ENCODE measurements at regions not wholly inside any gene's neighbourhood (a gene's known extent, or its start where the extent isn't known, plus 50 kb on each side); places are given as distances from the start of the nearest gene placed in this dataset.

DNA sequence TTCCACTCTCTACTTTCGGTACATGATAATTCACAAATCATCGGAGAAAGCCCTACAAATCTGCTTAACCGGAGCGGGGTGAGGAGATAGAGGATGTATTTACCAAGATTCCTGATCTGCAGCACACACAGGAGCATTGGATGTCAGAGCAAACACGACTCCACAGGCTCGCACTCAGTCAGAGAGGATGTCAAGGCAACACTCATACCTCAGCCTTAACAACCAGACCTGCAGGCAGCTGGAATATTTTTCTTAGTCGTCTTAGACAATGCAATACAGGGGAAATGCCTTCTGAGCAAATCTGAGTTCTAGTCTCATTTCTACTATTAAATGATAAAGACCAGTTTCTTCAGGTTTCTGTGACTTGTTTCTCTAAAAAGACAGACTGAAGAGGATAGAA lies 159.3 kb upstream of the CPNE8 start:
- no peak overlapping the region for H3K4me3 ChIP-seq (ENCODE audit: control insufficient read depth, low read depth, low read length)
- DNase-seq (ENCODE audit: low read depth), result no peak
- TF ChIP-seq, protein P1, sequence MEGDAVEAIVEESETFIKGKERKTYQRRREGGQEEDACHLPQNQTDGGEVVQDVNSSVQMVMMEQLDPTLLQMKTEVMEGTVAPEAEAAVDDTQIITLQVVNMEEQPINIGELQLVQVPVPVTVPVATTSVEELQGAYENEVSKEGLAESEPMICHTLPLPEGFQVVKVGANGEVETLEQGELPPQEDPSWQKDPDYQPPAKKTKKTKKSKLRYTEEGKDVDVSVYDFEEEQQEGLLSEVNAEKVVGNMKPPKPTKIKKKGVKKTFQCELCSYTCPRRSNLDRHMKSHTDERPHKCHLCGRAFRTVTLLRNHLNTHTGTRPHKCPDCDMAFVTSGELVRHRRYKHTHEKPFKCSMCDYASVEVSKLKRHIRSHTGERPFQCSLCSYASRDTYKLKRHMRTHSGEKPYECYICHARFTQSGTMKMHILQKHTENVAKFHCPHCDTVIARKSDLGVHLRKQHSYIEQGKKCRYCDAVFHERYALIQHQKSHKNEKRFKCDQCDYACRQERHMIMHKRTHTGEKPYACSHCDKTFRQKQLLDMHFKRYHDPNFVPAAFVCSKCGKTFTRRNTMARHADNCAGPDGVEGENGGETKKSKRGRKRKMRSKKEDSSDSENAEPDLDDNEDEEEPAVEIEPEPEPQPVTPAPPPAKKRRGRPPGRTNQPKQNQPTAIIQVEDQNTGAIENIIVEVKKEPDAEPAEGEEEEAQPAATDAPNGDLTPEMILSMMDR (conservative IDR thresholded peaks at IDR 0.05; ENCODE audit: control insufficient read depth, insufficient read depth, low read depth, low read length), result no peak

DNA sequence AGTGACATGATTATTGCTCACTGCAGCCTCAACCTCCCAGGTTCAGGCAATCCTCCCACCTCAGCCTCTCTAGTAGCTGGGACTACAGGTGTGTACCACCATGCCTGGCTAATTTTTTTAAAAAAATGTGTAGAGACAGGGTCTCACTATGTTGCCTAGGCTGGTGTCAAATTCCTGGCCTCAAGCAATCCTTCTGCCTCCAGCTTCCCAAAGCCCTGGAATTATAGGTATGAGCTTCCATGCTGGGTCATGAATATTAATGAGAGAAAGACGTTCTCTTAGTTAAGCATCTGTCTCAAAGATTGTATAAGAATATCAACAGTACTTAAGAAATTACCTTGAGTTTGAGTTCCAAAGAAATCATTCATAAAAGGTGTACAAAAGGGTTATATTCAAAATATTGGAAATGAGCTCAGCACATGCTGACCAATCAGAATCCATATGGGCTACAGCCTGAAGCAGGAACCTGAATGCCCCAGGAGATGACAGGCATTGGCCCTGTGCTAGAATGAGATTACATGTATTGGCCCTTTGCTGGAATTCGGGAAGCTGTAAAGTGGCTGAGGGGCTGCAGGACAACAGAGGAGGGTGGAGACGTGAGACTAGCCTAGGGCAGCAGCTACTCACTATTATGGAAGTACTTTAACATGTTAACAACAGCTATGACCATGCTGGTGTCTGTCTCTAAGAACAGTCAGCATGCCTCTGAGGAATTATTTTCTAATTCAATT lies 157.0 kb upstream of the CPNE8 start:
- no peak for DNase-seq (ENCODE audit: low read depth)

DNA sequence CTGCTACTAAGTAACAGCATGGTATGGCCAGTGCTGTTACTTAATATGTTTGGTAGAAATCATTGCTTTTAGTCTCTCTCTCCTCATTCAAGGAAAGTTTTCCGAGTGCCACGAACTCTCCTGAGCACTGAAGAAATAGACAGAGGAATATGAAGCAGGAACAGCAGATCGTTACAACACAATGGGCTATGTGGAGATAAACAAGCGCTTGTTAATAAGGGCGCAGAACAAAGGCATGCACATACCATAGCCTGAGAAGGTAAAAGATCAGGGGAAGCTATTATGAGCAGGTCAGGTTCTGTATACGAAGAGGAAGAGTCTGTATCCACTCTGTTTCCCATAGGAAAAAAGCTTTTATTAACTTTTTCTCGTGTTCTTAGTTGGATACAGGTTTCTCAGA lies 156.2 kb upstream of the CPNE8 start:
- TF ChIP-seq, protein P1 (conservative IDR thresholded peaks at IDR 0.05; ENCODE audit: control insufficient read depth, insufficient read depth, low read depth, low read length), result no peak
- no peak for DNase-seq (ENCODE audit: low read depth)
- H3K4me3 ChIP-seq (ENCODE audit: control insufficient read depth, low read depth, low read length), result no peak overlapping the region

More for the DNA sequence above, 157.0 kb upstream of the CPNE8 start:
- H3K4me3 ChIP-seq (ENCODE audit: control insufficient read depth, low read depth, low read length), result no peak overlapping the region
- TF ChIP-seq, protein P1 (conservative IDR thresholded peaks at IDR 0.05; ENCODE audit: control insufficient read depth, insufficient read depth, low read depth, low read length), result no peak

DNA sequence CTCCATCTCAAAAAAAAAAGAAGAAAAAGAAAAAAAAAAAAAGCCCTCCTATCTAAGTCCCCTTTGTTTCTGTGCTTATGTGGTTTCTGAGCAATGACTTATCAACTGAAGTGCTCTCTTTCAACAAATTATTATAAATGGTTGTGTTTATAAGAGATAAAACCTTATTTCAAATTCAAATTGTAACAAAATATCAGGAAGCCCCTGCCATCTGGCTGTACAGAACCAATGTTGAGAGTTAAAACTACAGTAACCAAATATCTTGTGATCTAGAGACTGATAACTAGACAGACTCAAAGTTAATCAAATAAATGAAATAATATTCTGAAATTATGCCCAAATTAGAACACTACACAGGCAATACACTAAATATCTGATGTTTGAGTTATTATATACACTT lies 143.0 kb upstream of the CPNE8 start:
- no peak for DNase-seq (ENCODE audit: low read depth)
- no peak overlapping the region for H3K4me3 ChIP-seq (ENCODE audit: control insufficient read depth, low read depth, low read length)
- TF ChIP-seq, protein P1 (conservative IDR thresholded peaks at IDR 0.05; ENCODE audit: control insufficient read depth, insufficient read depth, low read depth, low read length), result no peak

DNA sequence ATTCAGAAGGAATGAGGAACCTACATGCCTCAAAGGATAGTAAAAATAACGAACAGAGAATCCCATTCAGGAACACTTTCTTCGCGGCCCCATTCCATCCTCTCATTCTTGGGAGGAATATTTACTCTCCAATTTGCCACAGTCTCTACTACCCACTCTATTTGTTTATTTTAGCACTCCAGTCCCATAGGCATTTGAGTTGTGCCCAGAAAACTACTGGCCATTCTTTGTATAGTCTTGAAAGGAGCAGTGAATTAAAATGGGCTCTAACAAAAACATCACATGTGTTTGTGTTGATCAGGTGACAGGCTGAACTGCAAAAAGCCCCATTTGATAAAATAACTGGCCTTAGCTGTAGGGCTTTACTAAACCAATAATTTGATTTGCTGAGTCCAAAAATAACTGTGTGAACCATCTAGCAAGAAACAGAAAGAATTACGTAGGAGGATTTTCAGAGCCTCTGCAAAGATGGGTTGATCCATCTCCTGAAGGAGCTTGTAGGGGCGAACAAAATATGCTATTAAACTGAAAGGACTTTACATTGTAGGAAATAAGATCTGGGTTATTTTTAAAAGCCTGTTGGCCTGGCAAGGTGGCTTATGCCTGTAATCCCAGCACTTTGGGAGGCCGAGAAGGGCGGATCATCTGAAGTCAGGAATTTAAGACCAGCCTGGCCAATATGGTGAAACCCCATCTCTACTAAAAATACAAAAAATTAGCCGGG lies 142.3 kb upstream of the CPNE8 start:
- DNase-seq (ENCODE audit: low read depth), result no peak
- TF ChIP-seq, protein P1 (conservative IDR thresholded peaks at IDR 0.05; ENCODE audit: control insufficient read depth, insufficient read depth, low read depth, low read length), result no peak
- H3K4me3 ChIP-seq (ENCODE audit: control insufficient read depth, low read depth, low read length), result no peak overlapping the region

DNA sequence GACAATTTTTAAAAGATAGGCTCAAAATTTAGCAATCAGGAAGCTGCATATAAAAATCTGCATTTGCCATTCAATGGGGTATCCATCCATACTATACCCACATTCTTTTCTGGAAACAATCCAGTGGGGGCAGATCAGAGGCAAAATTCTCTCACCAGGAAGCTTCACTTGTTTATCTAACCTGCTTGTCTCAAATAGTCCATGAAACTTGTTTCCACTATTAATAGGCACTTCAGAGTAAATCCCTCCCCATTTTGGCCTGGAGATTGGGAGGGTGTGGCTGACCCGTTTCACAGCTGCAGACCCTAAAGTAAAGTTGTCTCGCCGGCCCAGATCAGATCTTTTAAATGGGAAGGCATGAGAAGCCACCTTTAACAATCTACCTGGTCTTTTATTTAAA lies 139.4 kb upstream of the CPNE8 start:
- no peak for DNase-seq (ENCODE audit: low read depth)
- no peak overlapping the region for H3K4me3 ChIP-seq (ENCODE audit: control insufficient read depth, low read depth, low read length)
- TF ChIP-seq, protein P1 (conservative IDR thresholded peaks at IDR 0.05; ENCODE audit: control insufficient read depth, insufficient read depth, low read depth, low read length), result no peak

Measured in fibroblast of mammary gland (primary cell).